Islet of Langerhans (tissue), 1 donor: ENCODE measurements at regions not wholly inside any gene's neighbourhood (a gene's known extent, or its start where the extent isn't known, plus 50 kb on each side); places are given as distances from the start of the nearest gene placed in this dataset.
"Not testable (repeated sequence)": the region's sequence is repeated elsewhere in the genome, so short reads cannot be mapped to it uniquely, and the experiment has no call there.

Experiments
- FAIRE-seq: peaks from one replicate; lab custom pipeline; 2011; peaks lifted over from hg19 to GRCh38; lab: Jason Lieb, UNC

GRCh38 chrX:148080593-148080992 lies 99.5 kb downstream of the FMR1NB start:
- no peak for FAIRE-seq

DNA sequence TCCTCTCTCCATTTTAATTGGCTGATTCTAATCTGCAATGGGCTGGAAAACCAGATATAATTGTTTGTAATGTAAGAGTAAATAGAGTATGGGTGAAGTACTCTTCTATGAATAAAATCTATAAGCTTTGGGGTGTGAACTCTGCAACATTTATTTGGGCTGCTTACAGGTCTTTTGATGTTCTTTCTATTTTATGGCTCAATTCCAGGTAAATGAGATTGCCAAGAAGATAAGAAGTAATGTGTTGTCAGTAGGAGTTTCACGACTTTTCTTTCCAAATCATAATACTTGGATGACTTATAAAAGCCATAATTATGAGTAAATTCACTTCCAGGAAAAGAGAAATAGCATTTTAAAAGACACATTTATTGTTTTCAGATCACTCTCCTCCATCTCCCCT lies 103.5 kb downstream of the FMR1NB start:
- FAIRE-seq = no peak

- no peak for FAIRE-seq
Measured at GRCh38 chrX:148120151-148120550, 139.0 kb downstream of the FMR1NB start.

DNA sequence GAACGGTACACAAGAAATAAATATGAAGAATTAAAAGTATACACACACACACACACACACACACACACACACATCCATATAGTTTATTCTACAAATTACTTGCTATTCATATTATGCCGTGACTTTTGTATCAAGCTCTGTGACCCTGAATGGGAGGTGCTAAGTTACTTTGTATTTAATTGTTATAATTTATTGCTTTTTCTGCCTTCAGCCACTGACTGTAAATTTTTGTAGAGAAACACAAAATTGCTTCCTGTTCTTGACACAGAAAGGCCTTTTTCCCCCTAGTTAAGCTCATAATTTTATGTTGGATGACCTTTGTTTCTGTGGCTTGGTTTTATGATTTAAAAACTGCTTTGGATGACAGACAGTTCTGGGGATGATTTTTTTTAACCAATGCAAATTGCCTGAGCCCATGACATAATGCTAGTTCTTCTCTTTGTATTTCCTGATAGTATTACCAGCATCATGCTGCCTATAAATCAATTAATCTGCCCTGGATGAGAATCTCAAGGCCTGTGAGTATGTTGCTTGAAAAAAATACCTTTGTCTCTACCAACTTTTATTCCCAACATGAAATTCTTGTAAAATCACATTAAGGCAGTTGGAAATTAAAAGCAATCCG lies 140.0 kb downstream of the FMR1NB start:
- no peak for FAIRE-seq

DNA sequence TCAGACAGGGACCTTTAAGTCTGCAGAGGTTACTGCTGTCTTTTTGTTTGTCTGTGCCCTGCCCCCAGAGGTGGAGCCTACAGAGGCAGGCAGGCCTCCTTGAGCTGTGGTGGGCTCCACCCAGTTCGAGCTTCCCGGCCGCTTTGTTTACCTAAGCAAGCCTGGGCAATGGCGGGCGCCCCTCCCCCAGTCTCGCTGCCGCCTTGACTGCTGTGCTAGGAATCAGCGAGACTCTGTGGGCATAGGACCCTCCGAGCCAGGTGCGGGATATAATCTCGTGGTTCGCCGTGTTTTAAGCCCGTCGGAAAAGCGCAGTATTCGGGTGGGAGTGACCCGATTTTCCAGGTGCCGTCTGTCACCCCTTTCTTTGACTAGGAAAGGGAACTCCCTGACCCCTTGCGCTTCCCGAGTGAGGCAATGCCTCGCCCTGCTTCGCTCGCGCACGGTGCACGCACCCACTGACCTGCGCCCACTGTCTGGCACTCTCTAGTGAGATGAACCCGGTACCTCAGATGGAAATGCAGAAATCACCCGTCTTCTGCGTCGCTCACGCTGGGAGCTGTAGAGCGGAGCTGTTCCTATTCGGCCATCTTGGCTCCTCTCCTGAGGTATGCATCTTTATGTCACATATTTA lies 147.9 kb downstream of the FMR1NB start:
- not testable (repeated sequence) for FAIRE-seq

GRCh38 chrX:148133105-148133725 lies 152.1 kb downstream of the FMR1NB start:
- peak; percentile 70 for FAIRE-seq

GRCh38 chrX:148134578-148134977 lies 153.4 kb downstream of the FMR1NB start:
- FAIRE-seq = no peak

DNA sequence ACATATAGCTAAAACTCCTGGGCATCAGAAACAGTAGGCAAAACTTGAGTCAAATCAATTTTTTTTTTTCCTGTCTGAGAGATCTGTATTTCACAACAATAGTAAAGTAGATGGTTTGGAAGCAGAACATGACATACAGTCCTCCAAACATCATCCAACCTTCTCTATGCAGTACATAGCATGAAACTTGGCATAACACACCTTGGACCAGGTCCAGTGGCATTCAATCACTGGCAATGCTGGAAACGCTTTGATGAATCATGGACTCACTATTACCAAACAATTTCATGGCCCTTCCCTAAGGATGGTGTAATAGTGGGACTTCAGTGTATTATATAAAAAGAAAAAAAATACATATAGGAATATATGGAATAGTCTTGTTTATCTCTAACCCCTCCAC lies 154.6 kb downstream of the FMR1NB start:
- no peak for FAIRE-seq

GRCh38 chrX:148146121-148146520 lies 165.0 kb downstream of the FMR1NB start:
- FAIRE-seq = no peak

GRCh38 chrX:148156986-148157385 lies 175.8 kb downstream of the FMR1NB start:
- no peak for FAIRE-seq

GRCh38 chrX:148159796-148160195 lies 178.7 kb downstream of the FMR1NB start:
- no peak for FAIRE-seq

- no peak for FAIRE-seq
Measured at GRCh38 chrX:148161701-148162100, 180.6 kb downstream of the FMR1NB start.

- FAIRE-seq = no peak
Measured at GRCh38 chrX:148185631-148186030, 204.5 kb downstream of the FMR1NB start.

DNA sequence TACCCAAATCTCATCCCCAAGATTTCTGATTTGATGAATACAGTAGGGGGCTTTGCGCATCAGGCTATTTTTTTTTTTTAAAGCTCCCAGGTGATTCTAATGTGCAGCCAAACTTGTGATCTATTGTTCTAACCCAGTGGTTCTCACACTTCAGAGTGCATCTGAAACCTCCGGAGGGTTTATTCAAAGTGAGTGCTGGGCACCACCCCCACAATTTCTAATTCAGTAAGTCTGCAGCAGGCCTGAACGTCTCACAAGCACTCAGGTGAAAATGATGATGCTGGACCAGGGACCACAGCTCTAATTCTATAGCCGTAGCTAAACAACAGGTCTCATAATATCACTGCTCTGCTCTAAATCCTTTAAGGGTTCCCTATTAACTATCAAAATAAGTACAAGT lies 211.4 kb downstream of the FMR1NB start:
- no peak for FAIRE-seq

DNA sequence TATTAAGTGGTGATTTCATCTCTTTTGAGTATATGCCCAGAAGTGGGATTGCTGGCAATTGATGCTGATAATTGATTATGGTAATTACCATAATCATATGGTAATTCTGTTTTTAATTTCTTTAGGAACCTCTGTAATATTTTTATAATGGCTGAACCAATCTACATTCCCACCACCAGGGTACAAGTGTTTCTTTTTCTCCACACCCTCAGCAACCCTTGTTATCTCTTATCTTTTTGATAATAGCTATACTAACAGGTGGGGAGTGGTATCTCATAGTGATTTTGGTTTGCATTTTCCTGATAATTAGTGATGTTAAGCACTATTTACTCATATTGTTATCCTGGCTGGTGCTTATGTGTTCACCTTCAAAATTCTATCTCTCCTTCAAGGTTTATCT lies 212.6 kb downstream of the FMR1NB start:
- no peak for FAIRE-seq

DNA sequence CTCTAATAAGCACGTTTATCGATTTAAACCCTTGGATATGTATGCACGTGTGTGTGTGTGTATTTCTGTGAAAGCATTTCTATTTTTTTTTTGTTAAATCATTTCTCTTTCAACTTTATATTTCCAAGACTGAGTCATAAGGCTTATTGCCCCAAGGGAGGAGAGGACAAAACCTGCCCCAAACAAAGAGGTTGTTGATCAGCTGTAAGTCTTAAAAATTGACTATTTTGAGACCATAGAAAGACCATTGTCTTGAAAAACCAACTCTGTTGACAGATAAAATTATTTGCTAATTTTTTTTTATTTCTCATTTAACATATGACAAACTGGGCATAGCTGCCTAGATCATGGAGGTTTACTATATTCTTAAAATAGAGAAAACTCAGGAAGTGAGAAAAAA lies 222.4 kb downstream of the FMR1NB start:
- no peak for FAIRE-seq

- no peak for FAIRE-seq
Measured at GRCh38 chrX:148204195-148204594, 223.1 kb downstream of the FMR1NB start.

DNA sequence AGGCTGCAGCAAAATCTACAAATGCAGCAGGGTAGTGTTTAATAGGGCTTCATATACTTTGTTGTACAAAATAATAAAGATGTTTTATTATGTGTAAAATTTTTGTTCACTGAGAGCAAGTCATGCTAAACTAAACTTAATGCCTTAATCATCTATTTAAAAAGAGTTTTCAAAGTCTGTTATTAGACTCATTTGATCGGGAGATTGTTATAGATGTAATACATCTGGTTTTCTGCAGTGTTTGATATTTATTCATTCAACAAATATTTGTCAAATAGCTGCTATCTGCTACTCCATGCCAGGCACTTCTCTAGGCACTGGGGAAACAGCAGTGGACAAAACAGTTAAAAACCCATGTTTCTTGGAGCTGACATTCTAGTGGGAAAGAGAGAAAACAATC lies 233.6 kb downstream of the FMR1NB start:
- FAIRE-seq = no peak

DNA sequence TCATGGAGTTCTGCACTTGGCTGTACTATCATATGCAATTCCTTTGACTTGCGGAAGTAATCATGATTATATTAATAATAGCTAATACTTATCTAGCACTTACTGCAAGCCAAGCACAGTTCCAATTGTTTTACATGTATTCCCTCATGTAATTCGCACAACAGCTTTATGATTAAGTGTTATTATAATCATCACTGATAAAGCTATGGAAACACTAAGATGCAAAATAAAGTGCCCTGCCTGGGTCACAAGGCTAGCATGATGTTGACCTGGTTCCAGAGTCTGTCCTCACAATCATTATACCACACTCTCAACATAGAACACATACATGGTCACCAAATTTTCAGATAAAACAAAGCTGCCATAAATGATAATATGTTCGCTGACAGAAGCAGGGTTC lies 234.6 kb downstream of the FMR1NB start:
- no peak for FAIRE-seq

GRCh38 chrX:148223361-148223760 lies 242.2 kb downstream of the FMR1NB start:
- FAIRE-seq = no peak

- FAIRE-seq = no peak
Measured at GRCh38 chrX:148228521-148228920, 247.4 kb downstream of the FMR1NB start.

DNA sequence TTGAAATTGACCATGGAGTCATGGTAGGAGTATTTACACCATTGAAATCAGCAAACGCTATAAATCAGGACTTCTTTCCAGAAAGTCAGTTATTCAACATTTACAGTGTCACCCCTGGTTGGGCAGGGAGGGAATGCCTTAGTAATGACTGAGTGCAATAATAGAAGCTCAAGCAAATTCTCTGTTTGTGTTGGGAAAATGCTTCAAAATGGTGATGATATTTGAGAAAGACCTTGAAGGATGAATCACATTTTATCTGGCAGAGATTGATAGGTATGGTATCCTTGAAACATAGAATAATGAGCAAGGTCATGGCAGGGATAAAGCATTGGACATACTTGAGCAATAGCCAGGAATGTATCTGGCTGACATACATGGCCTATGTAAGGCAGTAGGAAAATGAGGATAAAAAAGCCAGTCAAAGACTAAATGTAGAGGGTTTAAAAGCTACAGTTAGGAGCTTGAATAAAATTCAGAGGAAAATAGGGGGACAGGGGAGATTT lies 248.7 kb downstream of the FMR1NB start:
- FAIRE-seq = no peak

GRCh38 chrX:148259990-148260389 lies 240.4 kb upstream of the AFF2 start:
- no peak for FAIRE-seq

DNA sequence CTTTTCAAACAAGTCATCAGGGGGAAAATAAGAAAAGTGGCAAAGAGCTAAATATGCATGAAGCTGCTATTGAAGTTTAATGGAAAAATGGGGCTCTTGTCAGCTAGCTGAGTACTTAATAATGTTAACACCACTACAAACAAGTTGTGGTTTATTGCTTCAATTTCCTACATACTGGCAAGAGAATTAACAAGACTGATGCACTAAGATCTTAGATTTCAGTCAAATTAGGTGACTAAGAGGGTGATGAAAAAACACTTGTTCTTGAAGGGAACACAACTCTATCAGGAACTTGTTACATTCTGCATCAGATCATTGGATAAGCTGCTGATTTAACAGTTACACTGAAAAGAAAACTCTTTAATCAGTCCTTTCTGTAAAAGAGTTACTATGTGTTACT lies 234.6 kb upstream of the AFF2 start:
- peak; percentile 5 for FAIRE-seq
